Astrocyte (in vitro differentiated cells and primary cell): ENCODE measurements at regions not wholly inside any gene's neighbourhood (a gene's known extent, or its start where the extent isn't known, plus 50 kb on each side); places are given as distances from the start of the nearest gene placed in this dataset.

Experiments
- CTCF ChIP-seq: IDR thresholded peaks from 2 replicates; pipeline ENCODE4 v1.5.1; 2011; ENCODE audit warnings: low read depth, mild to moderate bottlenecking, inconsistent platforms, low read length, moderate library complexity; ENCODE audit not compliant: insufficient read depth
- EZH2 ChIP-seq: IDR thresholded peaks from 2 replicates; pipeline ENCODE4 v1.6.1; 2012; ENCODE audit warnings: mild to moderate bottlenecking, low read length, inconsistent platforms; ENCODE audit not compliant: insufficient read depth

DNA sequence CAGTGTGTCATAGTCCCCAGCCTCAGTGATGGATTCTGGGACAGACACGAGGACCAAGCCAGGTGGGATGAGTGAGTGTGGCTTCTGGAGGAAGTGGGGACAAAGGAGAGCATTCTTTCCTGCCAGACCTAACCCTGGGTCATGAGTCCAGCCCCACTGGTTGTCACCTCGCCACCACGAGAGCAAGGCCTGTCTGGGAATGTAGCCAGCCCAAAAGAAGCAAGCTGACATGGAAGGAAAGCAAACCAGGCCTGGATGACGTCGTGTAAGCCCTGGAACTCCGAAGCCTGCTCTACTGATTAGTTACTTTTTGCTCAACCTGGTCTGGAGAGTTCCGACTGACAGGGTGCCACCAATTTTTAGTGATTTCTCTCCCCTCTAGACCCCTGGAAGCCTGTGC lies 105.9 kb downstream of the SINHCAF start:
- TF ChIP-seq CTCF (no peak), EZH2 (no peak)
